ENCODE measurements at regions not wholly inside any gene's neighbourhood (a gene's known extent, or its start where the extent isn't known, plus 50 kb on each side); places are given as distances from the start of the nearest gene placed in this dataset.

- TF ChIP-seq POLR2AphosphoS5 (IDR thresholded peaks at IDR 0.05) = no peak
- TF ChIP-seq, protein P1, sequence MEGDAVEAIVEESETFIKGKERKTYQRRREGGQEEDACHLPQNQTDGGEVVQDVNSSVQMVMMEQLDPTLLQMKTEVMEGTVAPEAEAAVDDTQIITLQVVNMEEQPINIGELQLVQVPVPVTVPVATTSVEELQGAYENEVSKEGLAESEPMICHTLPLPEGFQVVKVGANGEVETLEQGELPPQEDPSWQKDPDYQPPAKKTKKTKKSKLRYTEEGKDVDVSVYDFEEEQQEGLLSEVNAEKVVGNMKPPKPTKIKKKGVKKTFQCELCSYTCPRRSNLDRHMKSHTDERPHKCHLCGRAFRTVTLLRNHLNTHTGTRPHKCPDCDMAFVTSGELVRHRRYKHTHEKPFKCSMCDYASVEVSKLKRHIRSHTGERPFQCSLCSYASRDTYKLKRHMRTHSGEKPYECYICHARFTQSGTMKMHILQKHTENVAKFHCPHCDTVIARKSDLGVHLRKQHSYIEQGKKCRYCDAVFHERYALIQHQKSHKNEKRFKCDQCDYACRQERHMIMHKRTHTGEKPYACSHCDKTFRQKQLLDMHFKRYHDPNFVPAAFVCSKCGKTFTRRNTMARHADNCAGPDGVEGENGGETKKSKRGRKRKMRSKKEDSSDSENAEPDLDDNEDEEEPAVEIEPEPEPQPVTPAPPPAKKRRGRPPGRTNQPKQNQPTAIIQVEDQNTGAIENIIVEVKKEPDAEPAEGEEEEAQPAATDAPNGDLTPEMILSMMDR (IDR thresholded peaks at IDR 0.05) = no peak
These were observed 174.4 kb upstream of the THBS1 start for GRCh38 chr15:39406485-39406884.
